Testis (tissue), 2 donors: ENCODE measurements at regions not wholly inside any gene's neighbourhood (a gene's known extent, or its start where the extent isn't known, plus 50 kb on each side); places are given as distances from the start of the nearest gene placed in this dataset.
"Not testable (repeated sequence)": the region's sequence is repeated elsewhere in the genome, so short reads cannot be mapped to it uniquely, and the experiment has no call there.

Source experiments
- DNase-seq: peaks from one replicate; pipeline ENCODE4 v3.0.0-alpha.2; 2019
- H3K27ac ChIP-seq, 2 donors: fragments of 200-600 bp; sonication (generic); one replicate each; pipeline ENCODE4 v1.5.1; 2019
- H3K27me3 ChIP-seq: fragments of 200-600 bp; sonication (generic); one replicate; pipeline ENCODE4 v1.5.1; 2019
- H3K36me3 ChIP-seq: fragments of 200-600 bp; sonication (generic); one replicate; pipeline ENCODE4 v1.5.1; 2017; ENCODE audit warnings: low read depth; ENCODE audit errors: missing control alignments
- H3K4me1 ChIP-seq: fragments of 200-600 bp; sonication (generic); one replicate; pipeline ENCODE4 v1.5.1; 2019
- H3K4me3 ChIP-seq, 2 donors: fragments of 200-600 bp; sonication (generic); one replicate each; pipeline ENCODE4 v1.5.1; 2017 to 2019
- H3K9me3 ChIP-seq: fragments of 200-600 bp; sonication (generic); one replicate; pipeline ENCODE4 v1.5.1; 2017
- POLR2A ChIP-seq: fragments of 450-650 bp; IDR thresholded peaks from one replicate; pipeline ENCODE4 v1.6.1; 2017; ENCODE audit warnings: antibody characterized with exemption, mild to moderate bottlenecking, moderate library complexity
- WGBS, 2 donors: methylation state at CpG; one replicate each; pipeline ENCODE4 v1.1.5; 2018; 5-methylcytosine and 5-hydroxymethylcytosine counted together
- intact Hi-C: fragments of 100-400 bp; cut with DNase I; formaldehyde crosslinking; loops from one replicate; pipeline ENCODE4 v1.15.1; 2023; ENCODE audit warnings: low total_unique reads
- TF ChIP-seq, protein P1 (sequence below), 3 experiments: fragments of 450-650 bp in 2 of 3; fragments of 200-600 bp in 1 of 3; sonication (generic) in 1 of 3; IDR thresholded peaks; one replicate each; pipeline ENCODE4 v1.5.1; 2016 to 2019; ENCODE audit warnings: antibody characterized with exemption in 3 of 3, mild to moderate bottlenecking in 2 of 3, moderate library complexity in 1 of 3

DNA sequence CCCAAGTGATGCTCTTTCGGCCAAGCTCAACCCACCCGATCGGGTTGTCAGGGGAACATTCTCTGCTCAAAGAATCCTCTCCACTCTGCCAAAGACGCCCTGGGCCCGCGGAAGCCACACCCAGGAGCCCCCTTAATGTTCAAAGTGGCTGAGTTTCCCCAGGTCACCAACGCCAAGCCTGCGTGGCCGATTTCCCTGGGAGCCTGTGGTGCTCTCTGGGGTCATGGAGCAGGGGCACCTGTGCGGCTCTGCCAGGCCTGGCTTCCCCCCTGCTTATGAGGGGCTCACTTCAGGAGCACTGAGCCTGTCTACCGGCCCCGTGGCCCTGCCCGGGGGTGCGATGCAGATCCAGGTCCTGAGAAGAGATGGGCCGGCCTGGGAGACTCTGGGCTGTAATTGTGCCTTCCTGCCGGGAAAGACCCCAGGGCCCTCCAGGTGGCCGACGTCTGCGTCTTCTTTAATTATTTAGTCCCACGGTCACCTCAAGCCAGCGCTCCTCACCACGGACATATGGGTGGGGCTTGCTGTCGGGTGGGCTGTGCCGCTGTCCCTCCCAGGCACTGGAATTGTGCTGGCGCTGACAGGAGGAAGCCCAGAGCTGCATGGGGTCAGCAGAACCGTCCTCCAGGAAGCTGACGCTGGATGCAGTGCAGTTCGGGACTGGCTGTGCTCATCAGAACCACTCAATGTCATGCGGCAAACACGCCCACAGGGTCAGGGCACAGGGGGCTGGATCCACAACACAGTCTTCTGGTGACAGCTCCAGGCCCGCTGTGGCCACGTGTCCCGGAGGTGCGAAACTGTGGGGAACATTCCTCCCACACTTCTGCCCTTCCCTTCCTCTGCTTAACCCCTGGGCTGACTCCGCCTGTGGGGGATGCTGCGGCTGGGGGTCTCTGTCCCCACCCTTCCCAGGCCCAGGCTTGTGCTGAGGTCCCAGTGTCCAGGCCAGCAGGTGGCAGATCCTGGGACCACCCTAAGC lies 267.6 kb upstream of the SFSWAP start:
- TF ChIP-seq, protein P1, sequence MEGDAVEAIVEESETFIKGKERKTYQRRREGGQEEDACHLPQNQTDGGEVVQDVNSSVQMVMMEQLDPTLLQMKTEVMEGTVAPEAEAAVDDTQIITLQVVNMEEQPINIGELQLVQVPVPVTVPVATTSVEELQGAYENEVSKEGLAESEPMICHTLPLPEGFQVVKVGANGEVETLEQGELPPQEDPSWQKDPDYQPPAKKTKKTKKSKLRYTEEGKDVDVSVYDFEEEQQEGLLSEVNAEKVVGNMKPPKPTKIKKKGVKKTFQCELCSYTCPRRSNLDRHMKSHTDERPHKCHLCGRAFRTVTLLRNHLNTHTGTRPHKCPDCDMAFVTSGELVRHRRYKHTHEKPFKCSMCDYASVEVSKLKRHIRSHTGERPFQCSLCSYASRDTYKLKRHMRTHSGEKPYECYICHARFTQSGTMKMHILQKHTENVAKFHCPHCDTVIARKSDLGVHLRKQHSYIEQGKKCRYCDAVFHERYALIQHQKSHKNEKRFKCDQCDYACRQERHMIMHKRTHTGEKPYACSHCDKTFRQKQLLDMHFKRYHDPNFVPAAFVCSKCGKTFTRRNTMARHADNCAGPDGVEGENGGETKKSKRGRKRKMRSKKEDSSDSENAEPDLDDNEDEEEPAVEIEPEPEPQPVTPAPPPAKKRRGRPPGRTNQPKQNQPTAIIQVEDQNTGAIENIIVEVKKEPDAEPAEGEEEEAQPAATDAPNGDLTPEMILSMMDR (IDR thresholded peaks at IDR 0.05): no peak
- no peak for TF ChIP-seq POLR2A
- intact Hi-C loops: no loop called here
- Histone ChIP-seq H3K36me3 (no peaks in the 10 kb centered on the region), H3K4me1 (peaks cover 6% of the 10 kb centered on the region), H3K9me3 (no peaks in the 10 kb centered on the region), H3K27ac (no peak overlapping the region), H3K27me3 (no peaks in the 10 kb centered on the region), H3K4me3 (no peak overlapping the region)
- DNase-seq: peak; percentile 10
- WGBS, 2 donors: 86 to 94% methylated on average over 29 to 36 of the region's 36 CpGs

DNA sequence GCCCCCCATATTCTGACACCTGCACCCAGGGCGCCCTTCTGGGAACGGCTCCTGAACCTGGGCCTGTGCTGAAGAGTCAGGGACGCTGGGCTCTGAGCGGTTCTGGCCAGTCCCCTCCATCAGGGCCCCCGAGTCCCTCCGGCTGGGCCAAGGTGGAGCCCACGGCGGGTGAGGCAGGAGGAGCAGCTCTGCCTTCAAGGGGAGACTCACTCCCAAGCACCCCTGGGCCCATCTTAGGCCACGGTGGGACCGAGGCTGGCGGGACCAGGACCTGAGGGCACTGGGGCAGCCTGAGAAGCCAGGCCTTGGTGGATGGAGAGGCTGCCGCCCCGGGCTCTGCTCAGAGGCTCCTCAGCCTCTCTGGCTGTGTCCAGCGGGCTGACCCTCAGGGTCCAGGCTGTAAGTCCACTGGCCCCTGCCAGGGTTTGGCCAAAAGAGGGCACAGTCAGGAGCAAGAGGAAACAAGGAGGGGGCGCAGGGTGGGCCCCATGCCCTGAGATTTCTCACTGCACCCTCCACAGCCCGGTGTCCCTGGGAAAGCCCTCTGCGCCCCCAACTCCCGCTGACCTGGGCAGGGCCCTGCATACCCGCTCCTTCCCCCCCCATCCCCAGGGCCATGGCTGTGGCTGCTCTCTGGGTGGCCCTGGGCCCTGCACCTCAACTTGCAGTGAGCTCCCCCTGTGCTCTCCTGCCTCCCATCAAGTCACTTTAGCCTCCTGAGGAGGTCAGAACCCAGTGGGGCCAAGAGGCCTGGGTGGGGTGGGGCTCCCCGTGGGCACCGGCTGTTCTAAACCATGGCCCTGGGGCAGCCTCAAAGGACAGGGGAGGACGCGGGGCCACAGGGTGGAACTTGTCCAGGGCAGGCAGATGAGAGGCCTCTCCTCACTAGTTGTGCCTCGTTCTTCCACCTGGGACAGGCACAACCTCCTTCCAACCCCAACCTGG lies 266.4 kb upstream of the SFSWAP start:
- Histone ChIP-seq H3K4me1 (peaks cover 6% of the 10 kb centered on the region), H3K27me3 (no peaks in the 10 kb centered on the region), H3K9me3 (no peaks in the 10 kb centered on the region), H3K36me3 (no peaks in the 10 kb centered on the region), H3K4me3 (no peak overlapping the region), H3K27ac (no peak overlapping the region)
- intact Hi-C loops: no loop called here
- 81 to 88% methylated on average over 3 to 24 of the region's 24 CpGs for WGBS, 2 donors
- peak; percentile 6 for DNase-seq
- no peak for TF ChIP-seq POLR2A
- TF ChIP-seq, protein P1 (IDR thresholded peaks at IDR 0.05): no peak

DNA sequence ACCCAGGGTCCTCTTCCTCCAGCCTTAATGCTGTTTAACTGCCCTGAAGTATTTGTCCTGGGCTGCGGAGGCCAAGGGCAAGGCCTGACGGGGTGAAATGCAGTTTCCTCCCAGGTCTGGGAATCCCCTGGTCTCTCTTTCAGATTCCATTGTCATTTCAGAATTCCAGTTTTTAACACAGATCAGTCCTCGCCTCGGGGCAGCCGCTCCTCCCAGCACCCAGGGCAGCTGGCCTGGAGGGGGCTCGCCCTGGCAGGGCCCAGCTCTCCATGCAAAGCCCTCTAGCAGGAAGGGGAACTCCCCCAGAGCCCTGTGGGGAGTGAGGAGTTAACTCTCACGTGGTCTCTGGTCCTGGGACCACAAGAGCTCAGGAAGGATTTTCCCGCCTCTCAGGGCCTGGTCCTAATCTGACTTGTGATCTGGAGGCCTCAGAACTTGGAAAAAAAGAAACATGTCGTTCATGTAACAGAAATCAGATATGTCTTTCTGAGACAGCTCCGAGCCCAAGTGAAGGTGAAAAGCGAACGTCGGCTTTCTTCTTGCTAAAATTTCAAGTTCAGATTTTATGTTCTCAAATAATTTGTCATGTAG lies 265.6 kb upstream of the SFSWAP start:
- Histone ChIP-seq H3K27ac (no peak overlapping the region), H3K4me1 (peaks cover 6% of the 10 kb centered on the region), H3K4me3 (no peak overlapping the region), H3K9me3 (no peaks in the 10 kb centered on the region), H3K27me3 (no peaks in the 10 kb centered on the region), H3K36me3 (no peaks in the 10 kb centered on the region)
- WGBS, 2 donors: 49 to 68% methylated on average over 13 of the region's 13 CpGs
- intact Hi-C loops: no loop called here
- peak; percentile 11 for DNase-seq
- TF ChIP-seq, protein P1 (IDR thresholded peaks at IDR 0.05): no peak
- TF ChIP-seq POLR2A: no peak

DNA sequence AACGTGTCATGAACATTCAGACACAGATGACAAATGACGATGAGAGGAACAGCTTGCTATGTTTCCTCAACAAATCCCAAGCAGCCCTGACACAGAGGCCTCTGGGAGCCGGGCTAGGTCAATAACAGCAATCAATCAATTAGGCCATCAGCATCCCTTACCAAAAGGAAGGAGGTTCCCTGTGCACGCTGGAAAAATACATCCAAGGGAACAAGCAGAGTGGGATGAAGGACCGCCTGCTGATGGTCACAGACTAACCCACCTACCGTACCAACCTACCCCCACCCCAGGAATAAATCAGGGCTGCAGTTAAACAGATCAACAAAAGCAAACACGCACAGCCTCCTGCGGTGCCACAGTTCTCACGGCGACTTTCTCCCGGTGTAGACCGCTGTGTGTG lies 265.1 kb upstream of the SFSWAP start:
- H3K9me3 ChIP-seq: no peaks in the 10 kb centered on the region
- intact Hi-C loops: no loop called here
- H3K4me1 ChIP-seq: peaks cover 6% of the 10 kb centered on the region
- no peak for DNase-seq
- no peak for TF ChIP-seq POLR2A
- TF ChIP-seq, protein P1 (IDR thresholded peaks at IDR 0.05): no peak
- 48 to 61% methylated on average over 12 of the region's 12 CpGs for WGBS, 2 donors
- H3K27ac ChIP-seq: no peak overlapping the region
- no peak overlapping the region for H3K4me3 ChIP-seq
- H3K27me3 ChIP-seq: no peaks in the 10 kb centered on the region
- H3K36me3 ChIP-seq: no peaks in the 10 kb centered on the region

DNA sequence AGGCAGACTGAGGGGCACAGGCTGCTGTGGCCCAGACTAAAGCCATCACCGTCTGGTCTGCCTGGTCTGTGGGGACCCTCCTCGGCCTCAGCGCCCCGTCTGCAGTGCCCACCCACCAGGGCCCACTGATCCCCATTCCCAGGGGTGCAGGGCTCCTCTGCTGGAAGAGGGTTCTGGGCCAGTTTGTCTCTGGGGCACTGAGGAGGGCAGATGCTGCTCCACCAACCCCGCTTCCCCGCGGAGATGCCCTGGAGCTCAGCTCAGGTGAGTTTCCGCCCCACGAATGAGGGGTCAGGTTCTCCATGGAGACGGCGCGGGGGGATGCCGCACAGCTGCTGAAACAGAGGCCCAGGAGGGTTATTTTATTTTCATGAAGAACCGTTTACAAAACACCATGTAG lies 263.3 kb upstream of the SFSWAP start:
- DNase-seq: peak; percentile 4
- H3K27ac ChIP-seq, H3K27me3 ChIP-seq, intact Hi-C loops, H3K9me3 ChIP-seq, H3K4me1 ChIP-seq, H3K4me3 ChIP-seq, H3K36me3 ChIP-seq: not testable (repeated sequence)
- 80 to 88% methylated on average over 10 to 14 of the region's 14 CpGs for WGBS, 2 donors
